Thyroid gland (tissue), 4 donors: ENCODE measurements at regions not wholly inside any gene's neighbourhood (a gene's known extent, or its start where the extent isn't known, plus 50 kb on each side); places are given as distances from the start of the nearest gene placed in this dataset.

Source experiments
- DNase-seq, 2 donors: peaks; one replicate each; pipeline ENCODE4 v3.0.0-alpha.2; 2019
- H3K27ac ChIP-seq, 3 donors: fragments of 200-600 bp; sonication (generic); 1 replicate in 2 of 3; 2 replicates in 1 of 3; pipeline ENCODE4 v1.5.1; 2016 to 2019; ENCODE audit warnings: mild to moderate bottlenecking in 1 of 3, moderate library complexity in 1 of 3
- H3K27me3 ChIP-seq: fragments of 200-600 bp; sonication (generic); one replicate; pipeline ENCODE4 v1.5.1; 2019
- H3K36me3 ChIP-seq, 2 donors: fragments of 200-600 bp; sonication (generic); one replicate each; pipeline ENCODE4 v1.5.1; 2016 to 2019
- H3K4me1 ChIP-seq, 2 donors: fragments of 200-600 bp; sonication (generic); one replicate each; pipeline ENCODE4 v1.5.1; 2017 to 2019
- H3K4me3 ChIP-seq, 3 donors: fragments of 200-600 bp; sonication (generic); replicated peaks in 1 of 3; 1 replicate in 2 of 3; 2 replicates in 1 of 3; pipeline ENCODE4 v1.5.1; 2016; ENCODE audit warnings: mild to moderate bottlenecking in 1 of 3
- H3K9me3 ChIP-seq: fragments of 200-600 bp; sonication (generic); one replicate; pipeline ENCODE4 v1.5.1; 2017
- CTCF ChIP-seq, 6 experiments: fragments of 200-600 bp in 3 of 6; fragments of 450-650 bp in 3 of 6; sonication (generic) in 3 of 6; IDR thresholded peaks; one replicate each; pipeline ENCODE4 v1.5.1; 2016 to 2019; ENCODE audit warnings: antibody characterized with exemption in 6 of 6, mild to moderate bottlenecking in 2 of 6, inconsistent platforms in 1 of 6, moderate library complexity in 1 of 6
- POLR2A ChIP-seq, 2 donors: fragments of 450-650 bp; IDR thresholded peaks; one replicate each; pipeline ENCODE4 v1.6.1; 2017; ENCODE audit warnings: antibody characterized with exemption in 2 of 2, mild to moderate bottlenecking in 2 of 2, moderate library complexity in 1 of 2
- WGBS, 2 donors: methylation state at CpG; one replicate each; pipeline ENCODE4 v1.1.5; 2017; 5-methylcytosine and 5-hydroxymethylcytosine counted together
- intact Hi-C: fragments of 100-400 bp; cut with DNase I; formaldehyde crosslinking; loops from one replicate; pipeline ENCODE4 v1.15.1; 2023

- Histone ChIP-seq H3K27me3 (no peaks in the 10 kb centered on the region), H3K9me3 (no peaks in the 10 kb centered on the region), H3K4me3 (no peak overlapping the region), H3K27ac (no peak overlapping the region), H3K36me3 (no peaks in the 10 kb centered on the region), H3K4me1 (no peaks in the 10 kb centered on the region)
- intact Hi-C loops, result no loop called here
- no peak for TF ChIP-seq CTCF (IDR thresholded peaks at IDR 0.05)
- TF ChIP-seq POLR2A (IDR thresholded peaks at IDR 0.05), result no peak
- WGBS, 2 donors, result 88 to 92% methylated on average over 4 to 6 of the region's 6 CpGs
- DNase-seq, result no peak
These were observed 88.3 kb downstream of the LHX2 start for GRCh38 chr9:124099860-124100259.

DNA sequence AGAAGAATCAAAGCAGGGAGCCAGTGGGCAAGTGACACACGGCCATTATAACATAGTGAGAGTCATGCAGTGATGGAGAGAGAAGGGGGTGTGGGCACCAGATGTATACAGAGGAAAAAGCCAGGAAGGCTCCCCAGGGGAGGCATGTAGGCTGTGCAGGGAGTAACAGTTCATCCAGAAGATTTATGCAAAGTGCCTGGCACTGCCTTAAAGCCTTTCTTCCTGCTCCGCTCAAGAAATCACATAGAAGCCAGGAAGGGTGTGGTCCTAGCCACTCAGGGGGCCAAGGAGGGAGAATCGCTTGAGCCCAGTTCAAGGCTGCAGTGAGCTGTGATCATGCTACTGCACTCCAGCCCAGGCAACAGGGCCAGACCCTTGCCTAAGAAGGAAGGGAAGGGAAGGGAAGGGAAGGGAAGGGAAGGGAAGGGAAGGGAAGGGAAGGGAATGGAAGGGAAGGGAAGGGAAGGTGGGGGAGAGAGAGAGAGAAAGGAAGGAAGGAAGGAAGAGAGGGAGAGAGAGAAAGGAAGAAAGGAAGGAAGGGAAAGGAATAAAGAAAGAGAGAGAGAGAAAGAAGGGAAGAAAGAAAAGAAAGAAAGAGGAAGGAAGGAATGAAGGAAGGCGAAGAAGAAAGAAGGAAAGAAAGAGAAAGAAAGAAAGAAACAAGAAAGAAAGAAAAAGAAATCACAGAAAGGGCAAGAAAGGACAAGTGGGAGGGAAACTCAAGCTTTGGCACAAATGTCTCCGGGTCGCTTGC, 89.8 kb downstream of the LHX2 start:
- no peak for DNase-seq
- H3K4me1 ChIP-seq, result no peaks in the 10 kb centered on the region
- H3K36me3 ChIP-seq, result no peaks in the 10 kb centered on the region
- intact Hi-C loops, result no loop called here
- 63 to 66% methylated on average over 6 of the region's 6 CpGs for WGBS, 2 donors
- no peak overlapping the region for H3K4me3 ChIP-seq
- H3K9me3 ChIP-seq, result no peaks in the 10 kb centered on the region
- H3K27me3 ChIP-seq, result no peaks in the 10 kb centered on the region
- TF ChIP-seq CTCF (IDR thresholded peaks at IDR 0.05) (no peak), POLR2A (IDR thresholded peaks at IDR 0.05) (no peak)
- no peak overlapping the region for H3K27ac ChIP-seq

GRCh38 chr9:124101969-124102345, 90.4 kb downstream of the LHX2 start:
- WGBS, 2 donors, result 37 to 47% methylated on average over 4 to 7 of the region's 7 CpGs

DNA sequence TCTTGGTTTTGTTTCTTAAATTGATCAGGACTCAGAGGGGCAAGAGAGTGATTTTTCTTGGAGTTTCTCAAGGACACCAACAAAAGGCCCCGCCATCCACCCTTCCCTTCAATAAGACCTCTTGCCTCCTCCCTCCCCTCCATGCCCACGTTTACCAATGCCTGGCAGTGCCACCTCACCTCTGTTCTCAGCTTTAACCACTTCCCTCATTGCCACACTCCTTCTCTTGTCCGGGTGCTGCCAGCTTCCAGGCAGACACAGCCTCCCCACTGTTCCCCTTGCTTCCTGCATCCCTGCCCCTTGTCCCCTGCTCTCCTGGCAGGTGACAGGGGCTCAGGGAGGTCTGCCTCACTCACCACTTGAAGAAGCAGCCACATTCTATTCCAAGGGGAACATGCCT, 90.8 kb downstream of the LHX2 start:
- H3K4me1 ChIP-seq, result no peaks in the 10 kb centered on the region
- H3K9me3 ChIP-seq, result no peaks in the 10 kb centered on the region
- H3K27me3 ChIP-seq, result no peaks in the 10 kb centered on the region
- no peaks in the 10 kb centered on the region for H3K36me3 ChIP-seq
- intact Hi-C loops, result no loop called here
- no peak for DNase-seq
- no peak overlapping the region for H3K4me3 ChIP-seq
- WGBS, 2 donors, result 43 to 48% methylated on average over 3 of the region's 3 CpGs
- H3K27ac ChIP-seq, result no peak overlapping the region
- no peak for TF ChIP-seq POLR2A (IDR thresholded peaks at IDR 0.05)
- TF ChIP-seq CTCF (IDR thresholded peaks at IDR 0.05), result no peak

More at GRCh38 chr9:124101969-124102345, 90.4 kb downstream of the LHX2 start:
- Histone ChIP-seq H3K4me3 (no peak overlapping the region), H3K36me3 (no peaks in the 10 kb centered on the region), H3K27ac (no peak overlapping the region), H3K4me1 (no peaks in the 10 kb centered on the region), H3K27me3 (no peaks in the 10 kb centered on the region), H3K9me3 (no peaks in the 10 kb centered on the region)
- TF ChIP-seq CTCF (IDR thresholded peaks at IDR 0.05) (no peak), POLR2A (IDR thresholded peaks at IDR 0.05) (no peak)
- no peak for DNase-seq
- intact Hi-C loops, result no loop called here

DNA sequence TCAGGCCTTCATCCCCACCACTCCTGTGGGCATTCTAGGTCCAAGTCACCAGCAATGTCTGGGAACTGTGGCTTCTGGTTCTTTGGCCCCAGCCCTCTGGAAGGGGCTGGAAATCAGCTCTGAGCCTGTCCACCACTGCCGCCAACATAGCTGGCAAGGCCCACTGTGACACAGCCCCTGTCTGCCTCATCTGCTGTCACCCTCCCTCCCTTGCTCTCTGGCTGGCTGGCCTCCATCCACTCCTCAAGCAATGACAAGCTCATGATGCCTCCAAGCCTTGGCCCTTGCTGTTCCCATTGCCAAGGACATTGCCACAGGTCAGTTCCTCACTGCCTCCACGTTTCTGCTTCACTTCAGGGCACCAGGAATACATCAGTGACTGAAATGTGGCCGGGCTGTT, 93.7 kb downstream of the LHX2 start:
- Histone ChIP-seq H3K9me3 (no peaks in the 10 kb centered on the region), H3K27me3 (no peaks in the 10 kb centered on the region), H3K4me1 (no peaks in the 10 kb centered on the region), H3K27ac (no peak overlapping the region), H3K4me3 (no peak overlapping the region), H3K36me3 (no peaks in the 10 kb centered on the region)
- TF ChIP-seq CTCF (IDR thresholded peaks at IDR 0.05) (no peak), POLR2A (IDR thresholded peaks at IDR 0.05) (no peak)
- WGBS, 2 donors, result 72 to 81% methylated on average over 3 of the region's 3 CpGs
- intact Hi-C loops, result no loop called here
- DNase-seq, result no peak
